Left forelimb (tissue), 1 donor: ENCODE measurements at regions not wholly inside any gene's neighbourhood (a gene's known extent, or its start where the extent isn't known, plus 50 kb on each side); places are given as distances from the start of the nearest gene placed in this dataset.

ENCODE experiments used
- DNase-seq: peaks from one replicate; pipeline ENCODE4 v3.0.0-alpha.2; 2018; ENCODE audit warnings: low spot score

- no peak for DNase-seq
Observed at GRCh38 chrX:69362856-69363255, 141.3 kb upstream of the NALF2 start.

- DNase-seq: no peak
Observed at GRCh38 chrX:69362354-69362753, 141.8 kb upstream of the NALF2 start.

GRCh38 chrX:69361311-69361845, 142.7 kb upstream of the NALF2 start:
- DNase-seq: peak; percentile 65

- DNase-seq: no peak
Observed at GRCh38 chrX:69357317-69357716, 146.8 kb upstream of the NALF2 start.

- no peak for DNase-seq
Observed at GRCh38 chrX:69324851-69325250, 159.6 kb upstream of the PJA1 start.

GRCh38 chrX:69323786-69324720, 158.8 kb upstream of the PJA1 start:
- no peak for DNase-seq

GRCh38 chrX:69321789-69322188, 156.5 kb upstream of the PJA1 start:
- no peak for DNase-seq

DNA sequence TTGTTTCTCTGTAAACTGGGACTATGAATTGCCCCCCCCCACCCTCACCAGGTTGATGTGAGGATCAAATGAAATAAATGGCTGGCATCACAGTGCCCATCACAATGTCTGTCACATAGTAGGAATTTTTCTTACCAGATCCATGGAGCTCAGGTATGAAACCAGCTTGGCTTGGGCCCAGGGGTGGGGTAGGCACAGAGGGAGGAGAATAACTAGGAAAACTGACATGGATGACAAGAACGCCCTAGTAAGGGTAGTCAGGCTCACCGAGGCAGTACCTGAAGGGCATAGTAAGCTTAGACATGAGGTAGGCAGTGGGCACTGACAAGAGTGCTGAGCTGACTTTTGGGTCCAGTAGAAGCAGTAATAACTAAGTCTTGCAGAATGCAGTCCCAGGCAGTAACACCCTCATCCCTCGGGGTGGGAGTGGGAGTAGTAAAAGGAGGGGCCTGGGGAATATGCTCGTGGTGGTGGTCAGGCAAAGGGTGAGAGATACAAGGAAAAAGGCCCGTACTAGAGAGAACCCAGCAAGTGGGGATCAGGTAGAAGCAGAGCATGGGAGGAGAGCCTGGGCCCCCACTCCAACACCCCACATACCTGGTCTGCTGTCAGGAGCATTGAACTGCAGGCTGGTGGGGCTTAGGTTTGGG, 155.9 kb upstream of the PJA1 start:
- no peak for DNase-seq

- no peak for DNase-seq
Observed at GRCh38 chrX:69320116-69320515, 154.9 kb upstream of the PJA1 start.

GRCh38 chrX:69319376-69319775, 154.1 kb upstream of the PJA1 start:
- DNase-seq: no peak

DNA sequence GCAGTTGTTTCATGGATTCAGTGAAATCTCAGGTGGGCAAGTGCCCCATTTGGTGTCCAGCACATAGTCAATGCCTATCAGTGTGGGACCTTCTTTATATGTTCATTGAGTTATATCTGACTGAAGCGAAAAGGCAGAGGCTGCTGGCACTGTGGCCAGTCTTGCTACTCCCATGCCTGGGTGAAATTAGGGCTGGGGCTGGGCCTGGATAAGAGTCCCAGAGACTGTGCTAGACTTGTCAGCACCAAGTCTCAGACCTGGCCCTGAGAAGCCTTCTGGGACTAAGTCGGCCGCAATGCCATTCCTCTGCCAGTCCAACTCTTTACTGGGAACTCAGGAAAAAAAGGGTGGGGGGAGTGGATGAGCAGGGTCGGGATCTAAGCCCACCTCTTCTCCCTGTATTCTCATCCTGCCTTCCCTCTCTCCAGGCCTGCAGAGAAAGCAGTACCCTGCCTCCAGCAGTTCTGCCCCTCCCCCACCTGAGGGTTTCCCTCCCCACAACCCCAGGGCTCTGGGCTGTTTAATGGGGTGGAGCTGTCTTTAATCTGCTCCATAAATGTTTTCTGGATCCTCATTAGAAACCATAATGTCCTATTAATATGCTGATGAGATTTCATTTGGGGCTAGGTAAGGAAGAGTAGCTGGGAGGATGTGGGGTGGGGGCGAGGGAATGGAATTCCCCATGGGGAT, 153.5 kb upstream of the PJA1 start:
- DNase-seq: no peak

- no peak for DNase-seq
Observed at GRCh38 chrX:69317721-69318120, 152.5 kb upstream of the PJA1 start.

GRCh38 chrX:69314436-69315348, 149.4 kb upstream of the PJA1 start:
- DNase-seq: peak; percentile 69

DNA sequence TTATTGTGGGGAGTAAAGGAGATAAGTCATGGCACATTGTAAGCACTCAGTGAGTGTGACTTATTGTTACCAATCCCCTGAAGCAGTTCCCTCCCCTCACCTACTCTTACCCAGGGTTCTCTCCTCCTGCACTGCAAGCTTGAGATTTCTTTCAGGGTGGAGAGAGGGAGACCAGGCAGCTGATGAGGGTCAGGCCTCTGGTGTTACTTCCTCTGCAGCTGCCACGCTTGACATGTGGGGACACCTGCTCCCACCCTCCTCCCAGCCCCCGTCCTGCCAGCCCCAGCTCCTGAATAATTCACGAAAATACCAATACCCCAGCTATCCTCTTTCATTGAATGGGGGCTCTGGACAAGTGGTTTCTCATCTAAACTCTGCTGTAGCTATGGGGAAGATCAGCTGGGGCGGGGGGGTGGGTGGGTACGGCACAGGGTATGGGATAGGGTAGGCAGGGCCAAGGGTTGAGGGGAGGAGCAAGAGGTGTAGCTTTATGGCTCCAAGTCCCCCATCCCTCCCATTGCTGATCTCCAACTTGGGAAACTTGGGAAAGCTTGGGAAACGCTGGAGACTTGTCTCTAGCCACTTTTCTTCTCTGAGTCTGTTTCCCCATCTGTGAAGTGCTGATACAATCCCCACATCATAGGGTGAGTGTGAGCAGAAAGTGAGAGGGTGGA, 148.5 kb upstream of the PJA1 start:
- no peak for DNase-seq

DNA sequence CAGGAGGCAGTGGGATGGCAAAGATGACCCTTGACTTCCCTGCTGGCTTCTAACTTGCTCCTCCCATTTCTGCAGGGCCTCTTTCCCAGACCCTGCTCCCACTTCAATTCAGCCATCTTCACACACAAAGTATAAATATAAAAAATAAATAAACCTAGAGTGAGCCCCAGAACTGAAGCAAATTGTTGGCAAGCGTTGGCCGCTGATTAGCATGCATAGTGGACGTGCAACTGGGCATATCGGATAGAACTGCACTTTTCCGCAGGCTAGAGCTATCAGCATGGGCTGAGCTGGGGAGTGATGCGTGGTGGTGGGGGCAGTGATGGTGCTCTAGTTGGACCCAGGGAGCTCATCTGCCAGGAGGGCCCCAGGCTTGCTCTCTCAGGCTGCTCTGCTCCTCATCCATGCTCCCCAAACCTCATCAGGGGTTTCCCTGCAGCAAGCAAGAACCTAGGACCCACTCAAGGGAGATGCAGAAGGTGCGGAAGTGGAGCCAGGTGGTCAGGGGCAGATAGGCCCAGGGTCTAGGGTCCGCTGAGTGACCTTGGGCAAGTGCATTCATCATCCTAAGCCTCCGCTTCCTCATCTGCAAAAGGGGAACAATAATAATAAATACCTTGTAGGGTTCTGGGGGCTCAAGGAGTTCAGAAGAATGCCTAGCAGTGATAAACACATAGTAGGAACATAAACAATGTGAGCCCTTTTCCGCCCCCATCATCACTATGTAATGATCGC, 146.8 kb upstream of the PJA1 start:
- DNase-seq: no peak

DNA sequence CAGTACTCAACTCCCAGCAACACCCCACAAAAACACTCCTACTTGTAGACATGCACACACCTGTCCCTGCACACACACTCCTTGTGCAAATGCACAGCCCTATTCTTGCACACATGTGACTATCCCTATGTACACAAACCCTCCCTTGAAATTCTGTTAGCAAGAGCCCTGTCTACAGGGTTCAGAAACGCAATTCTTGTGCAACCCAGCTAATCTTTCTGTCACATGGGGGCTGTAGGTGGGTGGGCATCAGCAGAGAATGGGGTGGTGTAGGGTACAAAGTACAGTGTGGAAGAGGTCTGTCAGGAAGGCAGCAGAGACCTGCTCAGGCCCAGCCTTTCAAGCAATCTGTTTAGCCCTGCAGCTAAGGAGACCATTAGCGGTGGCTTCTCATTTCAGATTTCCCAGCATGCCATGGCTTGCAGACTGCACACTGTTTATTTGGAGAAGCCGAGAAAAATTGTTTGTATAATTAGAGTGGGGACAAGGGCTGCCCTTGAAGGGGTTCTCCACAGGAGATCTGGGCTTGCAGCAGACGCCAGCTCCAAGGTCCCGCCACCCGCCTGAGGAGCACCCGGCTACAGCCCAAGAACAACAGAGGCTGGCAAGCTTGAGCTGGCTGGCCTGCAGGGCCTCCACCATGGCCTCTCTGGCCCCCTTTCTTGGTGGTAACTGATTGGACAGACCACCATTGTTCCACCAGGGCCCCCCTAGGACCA, 144.0 kb upstream of the PJA1 start:
- no peak for DNase-seq

DNA sequence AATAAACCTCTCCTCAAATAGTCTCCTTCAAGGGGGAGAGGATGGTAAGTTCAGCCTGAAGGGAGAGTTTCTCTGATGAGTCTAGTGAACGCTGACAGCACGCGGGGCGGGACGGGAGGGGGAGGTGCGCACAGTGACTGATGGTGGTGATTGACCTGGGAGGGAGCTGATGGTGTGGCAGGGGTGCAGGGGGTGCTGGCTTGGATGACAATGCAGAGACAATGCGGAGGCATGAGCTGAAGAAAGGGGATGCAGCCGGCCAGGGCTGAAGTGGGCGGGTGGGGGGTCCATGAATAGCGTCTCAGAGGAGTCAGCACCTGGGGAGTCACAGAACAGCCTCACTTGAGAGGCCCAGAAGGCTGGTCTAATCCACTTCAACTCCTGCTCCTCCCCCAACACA, 142.5 kb upstream of the PJA1 start:
- DNase-seq: no peak

GRCh38 chrX:69307029-69307428, 141.8 kb upstream of the PJA1 start:
- no peak for DNase-seq

- no peak for DNase-seq
Observed at GRCh38 chrX:69306063-69306404, 140.8 kb upstream of the PJA1 start.
